ENCODE measurements at regions not wholly inside any gene's neighbourhood (a gene's known extent, or its start where the extent isn't known, plus 50 kb on each side); places are given as distances from the start of the nearest gene placed in this dataset.

DNA sequence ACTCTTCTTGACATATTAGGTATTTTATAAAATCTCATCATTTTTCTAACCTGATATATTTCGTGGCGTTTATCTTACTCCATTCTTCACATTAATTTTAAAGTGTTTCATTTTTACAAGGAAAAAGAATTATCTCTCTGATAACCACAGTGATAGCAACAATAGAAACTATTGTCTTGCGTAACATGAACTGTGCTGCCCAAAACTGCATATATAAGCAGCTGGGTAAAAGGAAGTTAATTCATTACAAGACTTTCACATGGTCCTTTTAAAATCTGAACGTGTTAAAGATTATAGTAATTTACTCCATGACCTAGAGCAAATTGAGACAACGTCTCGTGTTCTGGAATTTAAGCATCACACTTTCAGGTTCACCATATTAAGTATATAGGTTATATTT is 210.4 kb upstream of the GRIA4 start:
- TF ChIP-seq EZH2 (IDR thresholded peaks at IDR 0.05) (no peak), POLR2AphosphoS5 (IDR thresholded peaks at IDR 0.05; ENCODE audit: borderline replicate concordance, low read depth, low read length) (no peak)
